ENCODE measurements at regions not wholly inside any gene's neighbourhood (a gene's known extent, or its start where the extent isn't known, plus 50 kb on each side); places are given as distances from the start of the nearest gene placed in this dataset.

GRCh38 chr2:219778189-219778588 lies 150.8 kb downstream of the SLC4A3 start:
- Histone ChIP-seq H3K36me3 (no peaks in the 10 kb centered on the region), H3K4me1 (no peaks in the 10 kb centered on the region), H3K9me3 (no peaks in the 10 kb centered on the region), H3K27ac (no peak overlapping the region), H3K4me3 (no peak overlapping the region), H3K27me3 (no peaks in the 10 kb centered on the region)
- TF ChIP-seq CTCF (IDR thresholded peaks at IDR 0.05) (no peak), POLR2A (IDR thresholded peaks at IDR 0.05) (no peak), POLR2AphosphoS5 (IDR thresholded peaks at IDR 0.05; ENCODE audit: insufficient read depth in 1 of 2, low read depth in 1 of 2) (no peak)
- intact Hi-C loops (cut with DNase I): no loop called here
- DNase-seq (ENCODE audit: extremely low spot score in 2 of 2): no peak

DNA sequence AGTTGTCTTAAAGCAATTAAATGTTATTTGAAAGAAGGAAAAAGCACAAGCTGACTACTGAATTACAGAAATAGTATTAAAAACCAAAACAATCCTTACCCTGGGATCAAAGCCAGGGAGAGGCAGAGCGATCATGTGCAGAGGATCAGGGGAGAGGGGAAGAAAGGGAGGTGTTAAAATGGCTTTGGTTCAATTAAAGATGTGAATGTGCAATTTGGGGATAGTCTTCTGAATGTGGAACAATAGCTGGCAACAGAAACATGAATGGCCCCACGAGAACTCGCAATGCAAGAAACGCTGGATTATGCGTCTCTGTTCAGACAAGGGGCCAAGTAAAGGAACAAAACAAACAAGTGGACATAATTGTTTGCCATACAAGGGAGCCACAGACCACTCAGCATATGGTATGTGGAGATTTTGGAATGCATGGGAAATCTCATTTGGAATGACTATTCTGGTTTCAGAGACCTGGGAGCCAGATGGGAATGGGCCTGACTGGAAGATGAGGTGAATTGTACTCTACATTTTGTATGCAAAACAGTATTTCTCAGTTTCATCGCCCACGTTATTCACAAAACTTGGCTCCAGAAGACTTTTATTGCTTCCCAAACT lies 155.4 kb downstream of the SLC4A3 start:
- no peak for DNase-seq (ENCODE audit: extremely low spot score in 2 of 2)
- Histone ChIP-seq H3K27ac (no peak overlapping the region), H3K27me3 (no peaks in the 10 kb centered on the region), H3K4me1 (no peaks in the 10 kb centered on the region), H3K36me3 (no peaks in the 10 kb centered on the region), H3K4me3 (no peak overlapping the region), H3K9me3 (no peaks in the 10 kb centered on the region)
- no peak for TF ChIP-seq POLR2A (IDR thresholded peaks at IDR 0.05)
- no peak for TF ChIP-seq POLR2AphosphoS5 (IDR thresholded peaks at IDR 0.05; ENCODE audit: insufficient read depth in 1 of 2, low read depth in 1 of 2)
- TF ChIP-seq CTCF (IDR thresholded peaks at IDR 0.05): no peak
- intact Hi-C loops (cut with DNase I): no loop called here

DNA sequence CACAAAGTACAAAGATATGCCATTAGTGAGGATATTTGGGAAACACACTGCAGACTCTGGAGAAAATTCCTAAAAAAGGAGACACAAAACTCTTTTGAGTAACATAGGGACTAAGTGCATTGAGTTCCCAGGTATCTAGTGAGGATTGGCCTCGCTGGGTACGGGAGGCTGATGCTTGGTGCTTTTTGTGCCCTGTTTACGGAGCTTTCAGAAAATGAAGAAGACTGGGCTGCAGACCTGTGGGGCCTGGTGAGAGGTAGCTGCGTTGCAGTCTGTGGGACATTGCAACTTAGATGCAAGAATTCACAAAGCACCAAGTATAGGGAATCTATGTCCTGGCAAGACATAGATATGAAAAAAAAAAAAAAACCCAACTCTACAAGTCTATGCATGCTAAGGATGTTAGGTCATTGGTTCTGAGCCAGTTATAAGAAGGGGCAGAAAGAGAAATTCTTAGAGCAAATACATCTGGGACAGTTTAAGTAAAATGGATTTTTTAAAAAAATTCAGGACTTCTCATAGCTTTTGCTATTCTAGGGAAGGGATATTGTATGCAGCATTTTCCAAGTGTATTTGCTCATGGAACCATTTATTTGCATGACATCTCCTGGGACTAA lies 156.0 kb downstream of the SLC4A3 start:
- Histone ChIP-seq H3K36me3 (no peaks in the 10 kb centered on the region), H3K4me3 (no peak overlapping the region), H3K27ac (no peak overlapping the region), H3K27me3 (no peaks in the 10 kb centered on the region), H3K4me1 (no peaks in the 10 kb centered on the region), H3K9me3 (no peaks in the 10 kb centered on the region)
- intact Hi-C loops (cut with DNase I): no loop called here
- TF ChIP-seq POLR2AphosphoS5 (IDR thresholded peaks at IDR 0.05; ENCODE audit: insufficient read depth in 1 of 2, low read depth in 1 of 2) (no peak), POLR2A (IDR thresholded peaks at IDR 0.05) (no peak), CTCF (IDR thresholded peaks at IDR 0.05) (no peak)
- DNase-seq (ENCODE audit: extremely low spot score in 2 of 2): no peak

DNA sequence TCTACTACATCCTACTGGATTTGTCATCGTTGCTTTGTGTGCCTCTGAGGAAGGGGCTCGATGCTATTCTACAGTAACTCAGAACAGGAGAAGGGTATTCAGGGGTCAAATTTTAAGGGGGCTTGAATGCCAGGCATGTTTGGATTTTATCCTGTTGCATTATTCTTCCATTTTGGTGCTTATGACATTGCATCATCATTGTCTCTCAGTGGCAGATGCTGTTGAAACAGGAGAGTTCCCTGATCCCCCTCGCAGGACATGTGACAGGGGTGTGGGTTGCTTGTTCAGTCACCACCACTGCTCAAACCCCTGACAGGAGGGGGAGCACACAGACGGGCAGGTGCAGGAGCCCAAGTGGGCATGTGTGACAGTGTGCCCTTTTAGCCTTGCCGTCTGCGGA lies 156.7 kb downstream of the SLC4A3 start:
- Histone ChIP-seq H3K4me3 (no peak overlapping the region), H3K27ac (no peak overlapping the region), H3K27me3 (no peaks in the 10 kb centered on the region), H3K4me1 (no peaks in the 10 kb centered on the region), H3K36me3 (no peaks in the 10 kb centered on the region), H3K9me3 (no peaks in the 10 kb centered on the region)
- TF ChIP-seq CTCF (IDR thresholded peaks at IDR 0.05): no peak
- TF ChIP-seq POLR2A (IDR thresholded peaks at IDR 0.05): no peak
- TF ChIP-seq POLR2AphosphoS5 (IDR thresholded peaks at IDR 0.05; ENCODE audit: insufficient read depth in 1 of 2, low read depth in 1 of 2): no peak
- no peak for DNase-seq (ENCODE audit: extremely low spot score in 2 of 2)
- intact Hi-C loops (cut with DNase I): no loop called here

DNA sequence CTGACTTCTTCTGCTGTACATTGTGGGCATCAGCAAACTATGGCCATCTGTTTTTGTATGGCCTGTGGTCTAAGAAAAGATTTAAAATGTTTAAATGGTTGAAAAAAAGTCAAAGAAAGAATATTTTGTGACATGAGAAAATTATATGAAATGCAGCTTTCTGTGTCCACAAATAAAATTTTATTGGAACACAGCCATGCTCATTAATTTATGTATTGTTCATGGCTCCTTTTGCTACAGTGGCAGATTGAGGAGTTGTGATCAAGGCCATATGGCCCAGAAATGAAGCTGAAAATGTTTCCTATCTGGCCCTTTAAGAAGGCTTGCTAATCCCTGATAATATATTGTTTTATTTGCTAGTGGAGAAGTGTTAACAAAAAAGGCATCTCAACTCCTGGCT lies 162.0 kb downstream of the SLC4A3 start:
- Histone ChIP-seq H3K9me3 (no peaks in the 10 kb centered on the region), H3K4me3 (no peak overlapping the region), H3K27me3 (no peaks in the 10 kb centered on the region), H3K36me3 (no peaks in the 10 kb centered on the region), H3K27ac (no peak overlapping the region), H3K4me1 (no peaks in the 10 kb centered on the region)
- intact Hi-C loops (cut with DNase I): no loop called here
- TF ChIP-seq POLR2A (IDR thresholded peaks at IDR 0.05) (no peak), POLR2AphosphoS5 (IDR thresholded peaks at IDR 0.05; ENCODE audit: insufficient read depth in 1 of 2, low read depth in 1 of 2) (no peak), CTCF (IDR thresholded peaks at IDR 0.05) (no peak)
- no peak for DNase-seq (ENCODE audit: extremely low spot score in 2 of 2)
